Astrocyte (in vitro differentiated cells and primary cell): ENCODE measurements at regions not wholly inside any gene's neighbourhood (a gene's known extent, or its start where the extent isn't known, plus 50 kb on each side); places are given as distances from the start of the nearest gene placed in this dataset.

Experiments used
- DNase-seq: peaks from one replicate; pipeline ENCODE4 v3.0.0-alpha.2; 2010; ENCODE audit warnings: low read depth
- FAIRE-seq: peaks from 2 replicates; lab custom pipeline; 2011; peaks lifted over from hg19 to GRCh38; lab: Jason Lieb, UNC
- H2AFZ ChIP-seq: 2 replicates; pipeline ENCODE4 v1.6.0; 2012; ENCODE audit warnings: low read depth, low read length, inconsistent platforms
- H3K27ac ChIP-seq: 2 replicates; pipeline ENCODE4 v1.5.1; 2011; ENCODE audit warnings: low read depth, low read length, inconsistent platforms
- H3K27me3 ChIP-seq: 2 replicates; pipeline ENCODE4 v1.6.0; 2011; ENCODE audit warnings: low read length, inconsistent platforms; ENCODE audit not compliant: insufficient read depth
- H3K36me3 ChIP-seq: 2 replicates; pipeline ENCODE4 v1.5.1; 2011; ENCODE audit warnings: low read length, inconsistent platforms; ENCODE audit not compliant: insufficient read depth
- H3K4me1 ChIP-seq: 2 replicates; pipeline ENCODE4 v1.5.1; 2011; ENCODE audit warnings: low read length, inconsistent platforms; ENCODE audit not compliant: insufficient read depth
- H3K4me2 ChIP-seq: 2 replicates; pipeline ENCODE4 v1.6.0; 2012; ENCODE audit warnings: low read length, inconsistent platforms
- H3K4me3 ChIP-seq: 2 replicates; pipeline ENCODE4 v1.5.1; 2011; ENCODE audit warnings: low read depth, mild to moderate bottlenecking, low read length, inconsistent platforms; ENCODE audit not compliant: insufficient read depth
- H3K79me2 ChIP-seq: 2 replicates; pipeline ENCODE4 v1.6.0; 2012; ENCODE audit warnings: mild to moderate bottlenecking, low read length, inconsistent platforms; ENCODE audit not compliant: insufficient read depth
- H3K9ac ChIP-seq: 2 replicates; pipeline ENCODE4 v1.6.0; 2012; ENCODE audit warnings: mild to moderate bottlenecking, low read length, inconsistent platforms
- H3K9me3 ChIP-seq: 2 replicates; pipeline ENCODE4 v1.5.1; 2012; ENCODE audit warnings: low read depth, mild to moderate bottlenecking, low read length, inconsistent platforms; ENCODE audit not compliant: insufficient read depth
- H4K20me1 ChIP-seq: 2 replicates; pipeline ENCODE4 v1.6.0; 2012; ENCODE audit warnings: low read length, inconsistent platforms; ENCODE audit not compliant: insufficient read depth
- H3K27ac Mint-ChIP-seq: one replicate; pipeline ENCODE4 v1.8.0; 2021; ENCODE audit warnings: mild to moderate bottlenecking, mixed read lengths; ENCODE audit not compliant: unreplicated experiment
- H3K27me3 Mint-ChIP-seq: one replicate; pipeline ENCODE4 v1.8.0; 2021; ENCODE audit warnings: low read depth, mixed read lengths; ENCODE audit not compliant: unreplicated experiment
- H3K36me3 Mint-ChIP-seq: one replicate; pipeline ENCODE4 v1.8.0; 2021; ENCODE audit warnings: low read depth, mixed read lengths; ENCODE audit not compliant: unreplicated experiment
- H3K4me1 Mint-ChIP-seq: one replicate; pipeline ENCODE4 v1.8.0; 2021; ENCODE audit warnings: low read depth, mixed read lengths; ENCODE audit not compliant: unreplicated experiment
- H3K4me3 Mint-ChIP-seq: one replicate; pipeline ENCODE4 v1.8.0; 2021; ENCODE audit warnings: mild to moderate bottlenecking, moderate library complexity, mixed read lengths; ENCODE audit not compliant: unreplicated experiment
- H3K9me3 Mint-ChIP-seq: one replicate; pipeline ENCODE4 v1.8.0; 2021; ENCODE audit warnings: mild to moderate bottlenecking, mixed read lengths; ENCODE audit not compliant: unreplicated experiment
- EZH2 ChIP-seq: IDR thresholded peaks from 2 replicates; pipeline ENCODE4 v1.6.1; 2012; ENCODE audit warnings: mild to moderate bottlenecking, low read length, inconsistent platforms; ENCODE audit not compliant: insufficient read depth
- TF ChIP-seq, protein P1 (sequence below): IDR thresholded peaks from 2 replicates; pipeline ENCODE4 v1.5.1; 2011; ENCODE audit warnings: low read depth, mild to moderate bottlenecking, inconsistent platforms, low read length, moderate library complexity; ENCODE audit not compliant: insufficient read depth

DNA sequence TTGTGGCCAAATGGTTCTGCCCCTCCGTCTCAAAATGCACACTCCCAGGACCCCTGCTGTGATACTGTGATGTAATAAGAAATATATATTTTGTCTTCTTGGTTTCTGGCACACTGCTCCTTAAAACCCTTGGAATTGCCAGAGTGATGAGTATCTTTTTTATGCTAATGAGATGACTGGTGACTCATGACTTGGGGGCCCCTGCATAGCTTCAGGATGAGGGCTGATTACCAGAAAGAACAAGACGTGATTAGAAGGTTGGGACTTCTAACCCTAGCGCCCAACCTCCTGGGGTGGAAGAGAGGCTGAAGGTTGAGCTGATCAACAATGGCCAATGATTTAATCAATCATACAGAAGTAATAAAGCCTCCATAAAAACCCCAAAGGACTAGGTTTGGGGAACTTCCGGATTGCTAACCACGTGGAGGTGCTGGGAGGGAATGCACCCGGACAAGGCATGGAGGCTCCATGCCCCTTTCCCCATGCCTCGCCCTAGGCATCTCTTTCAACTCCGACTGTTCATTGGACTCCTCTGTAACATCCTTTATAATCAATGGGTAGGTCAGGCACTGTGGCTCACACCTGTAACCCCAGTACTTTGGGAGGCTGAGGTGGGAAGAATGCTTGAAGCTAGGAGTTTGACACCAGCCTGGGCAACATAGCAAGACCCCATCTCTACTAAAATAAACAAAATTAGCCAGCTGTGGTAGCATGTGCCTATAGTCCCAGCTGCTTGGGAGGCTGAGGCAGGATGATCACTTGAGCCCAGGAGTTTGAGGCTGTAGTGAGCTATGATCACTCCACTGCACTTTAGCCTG lies 89.1 kb downstream of the HS1BP3 start:
- Histone ChIP-seq H3K4me3 (no peak overlapping the region), H3K9ac (no peak overlapping the region), H3K27me3 (no peaks in the 10 kb centered on the region), H2AFZ (no peak overlapping the region), H4K20me1 (no peaks in the 10 kb centered on the region), H3K4me2 (peak overlapping the region; percentile 53), H3K27ac (peak overlapping the region; percentile 43), H3K9me3 (no peaks in the 10 kb centered on the region), H3K4me1 (peaks cover 37% of the 10 kb centered on the region), H3K79me2 (no peaks in the 10 kb centered on the region), H3K36me3 (no peaks in the 10 kb centered on the region)
- Mint-ChIP-seq H3K27me3 (peaks cover 2% of the 10 kb centered on the region), H3K36me3 (no peaks in the 10 kb centered on the region), H3K4me1 (peaks cover 31% of the 10 kb centered on the region), H3K27ac (peak overlapping the region; percentile 3), H3K4me3 (no peak overlapping the region), H3K9me3 (no peaks in the 10 kb centered on the region)
- TF ChIP-seq EZH2: no peak
- TF ChIP-seq, protein P1, sequence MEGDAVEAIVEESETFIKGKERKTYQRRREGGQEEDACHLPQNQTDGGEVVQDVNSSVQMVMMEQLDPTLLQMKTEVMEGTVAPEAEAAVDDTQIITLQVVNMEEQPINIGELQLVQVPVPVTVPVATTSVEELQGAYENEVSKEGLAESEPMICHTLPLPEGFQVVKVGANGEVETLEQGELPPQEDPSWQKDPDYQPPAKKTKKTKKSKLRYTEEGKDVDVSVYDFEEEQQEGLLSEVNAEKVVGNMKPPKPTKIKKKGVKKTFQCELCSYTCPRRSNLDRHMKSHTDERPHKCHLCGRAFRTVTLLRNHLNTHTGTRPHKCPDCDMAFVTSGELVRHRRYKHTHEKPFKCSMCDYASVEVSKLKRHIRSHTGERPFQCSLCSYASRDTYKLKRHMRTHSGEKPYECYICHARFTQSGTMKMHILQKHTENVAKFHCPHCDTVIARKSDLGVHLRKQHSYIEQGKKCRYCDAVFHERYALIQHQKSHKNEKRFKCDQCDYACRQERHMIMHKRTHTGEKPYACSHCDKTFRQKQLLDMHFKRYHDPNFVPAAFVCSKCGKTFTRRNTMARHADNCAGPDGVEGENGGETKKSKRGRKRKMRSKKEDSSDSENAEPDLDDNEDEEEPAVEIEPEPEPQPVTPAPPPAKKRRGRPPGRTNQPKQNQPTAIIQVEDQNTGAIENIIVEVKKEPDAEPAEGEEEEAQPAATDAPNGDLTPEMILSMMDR: no peak
- DNase-seq (peak; percentile 87), FAIRE-seq (peak; percentile 55)

DNA sequence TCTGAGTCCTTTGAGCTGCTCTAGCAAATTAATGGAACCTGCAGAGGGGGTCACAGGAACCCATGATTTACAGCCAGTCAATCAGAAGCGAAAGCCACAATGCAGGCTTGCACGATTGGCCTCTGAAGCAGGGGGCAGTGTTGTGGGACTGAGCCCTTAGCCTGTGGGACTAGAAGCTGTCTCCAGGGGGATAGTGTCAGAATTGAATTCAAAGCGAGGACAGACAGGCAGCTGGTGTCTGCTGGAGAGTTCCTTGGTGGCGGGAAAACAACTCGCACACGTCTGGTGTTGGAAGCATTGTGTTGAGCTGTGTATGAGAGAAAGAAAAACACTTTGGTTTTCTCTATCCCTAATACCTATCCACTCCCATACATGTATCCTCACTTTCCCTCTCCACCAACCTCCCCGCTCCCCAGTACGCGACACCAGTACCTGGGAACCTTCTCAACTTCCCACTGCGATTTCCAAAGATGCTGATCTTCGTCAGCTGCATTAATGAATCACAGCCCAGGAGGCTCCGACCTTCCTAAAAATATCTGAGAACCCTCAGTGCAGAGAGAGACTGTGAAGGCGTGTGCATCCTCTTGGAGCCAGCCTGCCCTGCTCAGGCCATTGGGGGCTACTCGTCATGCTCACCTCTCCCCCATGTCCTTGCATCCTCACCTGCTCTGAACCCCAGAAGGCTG lies 88.2 kb downstream of the HS1BP3 start:
- Histone ChIP-seq H3K36me3 (no peaks in the 10 kb centered on the region), H3K9ac (no peak overlapping the region), H3K79me2 (no peaks in the 10 kb centered on the region), H3K4me3 (no peak overlapping the region), H3K9me3 (no peaks in the 10 kb centered on the region), H3K27ac (peak overlapping the region; percentile 2), H3K27me3 (no peaks in the 10 kb centered on the region), H3K4me1 (peaks cover 41% of the 10 kb centered on the region), H3K4me2 (peak overlapping the region; percentile 7), H4K20me1 (no peaks in the 10 kb centered on the region), H2AFZ (no peak overlapping the region)
- peaks cover 38% of the 10 kb centered on the region for H3K4me1 Mint-ChIP-seq
- H3K4me3 Mint-ChIP-seq: no peak overlapping the region
- DNase-seq: no peak
- peaks cover 2% of the 10 kb centered on the region for H3K27me3 Mint-ChIP-seq
- H3K27ac Mint-ChIP-seq: peak overlapping the region; percentile 50
- no peak for FAIRE-seq
- no peak for TF ChIP-seq EZH2
- TF ChIP-seq, protein P1: peak; percentile 13
- no peaks in the 10 kb centered on the region for H3K9me3 Mint-ChIP-seq
- H3K36me3 Mint-ChIP-seq: no peaks in the 10 kb centered on the region
